Upper lobe of left lung (tissue), 4 donors: ENCODE measurements at regions not wholly inside any gene's neighbourhood (a gene's known extent, or its start where the extent isn't known, plus 50 kb on each side); places are given as distances from the start of the nearest gene placed in this dataset.

Experiments
- EP300 ChIP-seq, 4 donors: sonication (generic); formaldehyde crosslinking; IDR thresholded peaks; one replicate each; pipeline ENCODE4 v1.5.1; 2017; ENCODE audit warnings: antibody characterized with exemption in 4 of 4, control low read depth in 2 of 4
- TF ChIP-seq, protein P1 (sequence below), 6 experiments: fragments of 450-650 bp in 4 of 6; fragments of 200-600 bp in 2 of 6; sonication (generic) in 2 of 6; IDR thresholded peaks; one replicate each; pipeline ENCODE4 v1.5.1; 2016 to 2019; ENCODE audit warnings: antibody characterized with exemption in 6 of 6

DNA sequence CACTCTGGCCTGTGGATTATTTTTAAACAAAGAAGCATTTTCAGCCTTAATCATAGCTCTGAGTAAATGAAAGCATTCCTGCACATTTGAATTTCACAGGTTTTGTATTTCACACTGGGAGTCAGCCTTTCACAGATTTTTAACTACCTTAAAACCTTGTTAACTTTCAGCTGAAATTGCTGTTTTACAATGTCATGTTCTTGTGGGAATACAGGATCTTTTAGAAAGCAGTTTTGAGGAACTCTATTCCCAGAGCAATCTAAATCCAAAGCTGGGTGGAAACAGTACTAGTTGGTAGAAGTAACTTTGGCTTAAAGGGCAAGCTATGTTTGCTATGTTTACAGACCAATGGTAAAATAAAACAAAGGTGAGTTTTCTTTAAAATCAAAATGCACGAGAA lies 600.6 kb downstream of the KCNJ2 start:
- TF ChIP-seq, protein P1, sequence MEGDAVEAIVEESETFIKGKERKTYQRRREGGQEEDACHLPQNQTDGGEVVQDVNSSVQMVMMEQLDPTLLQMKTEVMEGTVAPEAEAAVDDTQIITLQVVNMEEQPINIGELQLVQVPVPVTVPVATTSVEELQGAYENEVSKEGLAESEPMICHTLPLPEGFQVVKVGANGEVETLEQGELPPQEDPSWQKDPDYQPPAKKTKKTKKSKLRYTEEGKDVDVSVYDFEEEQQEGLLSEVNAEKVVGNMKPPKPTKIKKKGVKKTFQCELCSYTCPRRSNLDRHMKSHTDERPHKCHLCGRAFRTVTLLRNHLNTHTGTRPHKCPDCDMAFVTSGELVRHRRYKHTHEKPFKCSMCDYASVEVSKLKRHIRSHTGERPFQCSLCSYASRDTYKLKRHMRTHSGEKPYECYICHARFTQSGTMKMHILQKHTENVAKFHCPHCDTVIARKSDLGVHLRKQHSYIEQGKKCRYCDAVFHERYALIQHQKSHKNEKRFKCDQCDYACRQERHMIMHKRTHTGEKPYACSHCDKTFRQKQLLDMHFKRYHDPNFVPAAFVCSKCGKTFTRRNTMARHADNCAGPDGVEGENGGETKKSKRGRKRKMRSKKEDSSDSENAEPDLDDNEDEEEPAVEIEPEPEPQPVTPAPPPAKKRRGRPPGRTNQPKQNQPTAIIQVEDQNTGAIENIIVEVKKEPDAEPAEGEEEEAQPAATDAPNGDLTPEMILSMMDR (IDR thresholded peaks at IDR 0.05) = no peak
- TF ChIP-seq EP300 (IDR thresholded peaks at IDR 0.05) = no peak
